MM.1S (cell line): ENCODE measurements at regions not wholly inside any gene's neighbourhood (a gene's known extent, or its start where the extent isn't known, plus 50 kb on each side); places are given as distances from the start of the nearest gene placed in this dataset.

Experiments
- EZH2phosphoT487 ChIP-seq: fragments of 300-600 bp; sonication (generic); IDR thresholded peaks from 2 replicates; pipeline ENCODE4 v1.6.1; 2018; ENCODE audit warnings: antibody characterized with exemption, low read length
- TF ChIP-seq, protein P1 (sequence below): fragments of 300-600 bp; sonication (generic); IDR thresholded peaks from 2 replicates; pipeline ENCODE4 v1.5.1; 2016; ENCODE audit warnings: antibody characterized with exemption, low read length, mixed read lengths

DNA sequence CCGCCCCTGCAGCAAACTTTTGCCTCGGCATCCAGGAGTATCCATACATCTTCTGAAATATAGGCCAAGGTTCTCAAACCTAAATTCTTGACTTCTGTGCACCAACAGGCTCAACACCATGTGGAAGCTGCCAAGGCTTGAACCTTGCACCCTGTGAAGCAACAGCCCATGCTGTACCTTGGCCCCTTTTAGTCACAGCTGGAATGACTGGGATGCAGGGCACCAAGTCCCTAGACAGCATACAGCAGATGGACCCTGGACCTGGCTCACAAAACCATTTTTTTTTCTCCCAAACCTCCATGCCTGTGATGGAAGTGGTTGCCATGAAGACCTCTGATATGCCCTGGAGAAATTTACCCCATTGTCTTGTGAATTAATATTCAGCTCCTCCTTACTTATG, 233.8 kb upstream of the KCND2 start:
- TF ChIP-seq, protein P1, sequence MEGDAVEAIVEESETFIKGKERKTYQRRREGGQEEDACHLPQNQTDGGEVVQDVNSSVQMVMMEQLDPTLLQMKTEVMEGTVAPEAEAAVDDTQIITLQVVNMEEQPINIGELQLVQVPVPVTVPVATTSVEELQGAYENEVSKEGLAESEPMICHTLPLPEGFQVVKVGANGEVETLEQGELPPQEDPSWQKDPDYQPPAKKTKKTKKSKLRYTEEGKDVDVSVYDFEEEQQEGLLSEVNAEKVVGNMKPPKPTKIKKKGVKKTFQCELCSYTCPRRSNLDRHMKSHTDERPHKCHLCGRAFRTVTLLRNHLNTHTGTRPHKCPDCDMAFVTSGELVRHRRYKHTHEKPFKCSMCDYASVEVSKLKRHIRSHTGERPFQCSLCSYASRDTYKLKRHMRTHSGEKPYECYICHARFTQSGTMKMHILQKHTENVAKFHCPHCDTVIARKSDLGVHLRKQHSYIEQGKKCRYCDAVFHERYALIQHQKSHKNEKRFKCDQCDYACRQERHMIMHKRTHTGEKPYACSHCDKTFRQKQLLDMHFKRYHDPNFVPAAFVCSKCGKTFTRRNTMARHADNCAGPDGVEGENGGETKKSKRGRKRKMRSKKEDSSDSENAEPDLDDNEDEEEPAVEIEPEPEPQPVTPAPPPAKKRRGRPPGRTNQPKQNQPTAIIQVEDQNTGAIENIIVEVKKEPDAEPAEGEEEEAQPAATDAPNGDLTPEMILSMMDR: no peak
- TF ChIP-seq EZH2phosphoT487: no peak
